ENCODE measurements at regions not wholly inside any gene's neighbourhood (a gene's known extent, or its start where the extent isn't known, plus 50 kb on each side); places are given as distances from the start of the nearest gene placed in this dataset.

DNA sequence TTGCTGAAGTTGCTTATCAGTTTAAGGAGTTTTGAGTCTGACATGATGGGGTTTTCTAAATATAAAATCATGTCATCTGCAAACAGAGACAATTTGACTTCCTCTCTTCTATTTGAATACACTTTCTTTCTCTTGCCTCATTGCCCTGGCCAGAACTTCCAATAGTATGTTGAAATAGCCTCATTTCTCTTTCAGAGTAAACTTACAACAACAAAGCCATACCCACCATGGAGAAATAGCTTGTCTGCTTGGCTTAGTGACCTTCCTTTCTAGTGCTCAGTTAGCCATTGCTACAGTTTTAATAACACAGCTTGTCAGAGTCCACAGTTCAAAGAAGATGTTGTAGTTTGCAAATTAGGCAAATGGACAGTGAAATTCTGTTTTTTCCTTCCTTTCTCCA lies 228.0 kb downstream of the ETAA1 start:
- no peaks in the 10 kb centered on the region for H3F3A ChIP-seq (ENCODE audit: insufficient read depth, low read length)
- H3K4me3 ChIP-seq (ENCODE audit: low read depth, low read length, poor library complexity, severe bottlenecking): no peak overlapping the region
- H3K79me2 ChIP-seq (ENCODE audit: insufficient read depth, low read length): no peaks in the 10 kb centered on the region
- H3K36me3 ChIP-seq (ENCODE audit: insufficient read depth, low read length): no peaks in the 10 kb centered on the region
- H3K9me2 ChIP-seq (ENCODE audit: low read depth, low read length): no peaks in the 10 kb centered on the region
- no peak overlapping the region for H3K4me2 ChIP-seq (ENCODE audit: low read length)
- no peak overlapping the region for H2AFZ ChIP-seq (ENCODE audit: low read length)
- no peak overlapping the region for H3K9ac ChIP-seq (ENCODE audit: low read length)
- H3K9me3 ChIP-seq (ENCODE audit: low read length): 0 out of 2 replicates have a peak, but pooled peaks cover 3% of the 10 kb centered on the region
- H3K4me1 ChIP-seq (ENCODE audit: insufficient read depth, low read length, severe bottlenecking): no peaks in the 10 kb centered on the region
- TF ChIP-seq, protein P1, sequence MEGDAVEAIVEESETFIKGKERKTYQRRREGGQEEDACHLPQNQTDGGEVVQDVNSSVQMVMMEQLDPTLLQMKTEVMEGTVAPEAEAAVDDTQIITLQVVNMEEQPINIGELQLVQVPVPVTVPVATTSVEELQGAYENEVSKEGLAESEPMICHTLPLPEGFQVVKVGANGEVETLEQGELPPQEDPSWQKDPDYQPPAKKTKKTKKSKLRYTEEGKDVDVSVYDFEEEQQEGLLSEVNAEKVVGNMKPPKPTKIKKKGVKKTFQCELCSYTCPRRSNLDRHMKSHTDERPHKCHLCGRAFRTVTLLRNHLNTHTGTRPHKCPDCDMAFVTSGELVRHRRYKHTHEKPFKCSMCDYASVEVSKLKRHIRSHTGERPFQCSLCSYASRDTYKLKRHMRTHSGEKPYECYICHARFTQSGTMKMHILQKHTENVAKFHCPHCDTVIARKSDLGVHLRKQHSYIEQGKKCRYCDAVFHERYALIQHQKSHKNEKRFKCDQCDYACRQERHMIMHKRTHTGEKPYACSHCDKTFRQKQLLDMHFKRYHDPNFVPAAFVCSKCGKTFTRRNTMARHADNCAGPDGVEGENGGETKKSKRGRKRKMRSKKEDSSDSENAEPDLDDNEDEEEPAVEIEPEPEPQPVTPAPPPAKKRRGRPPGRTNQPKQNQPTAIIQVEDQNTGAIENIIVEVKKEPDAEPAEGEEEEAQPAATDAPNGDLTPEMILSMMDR (IDR thresholded peaks at IDR 0.05; ENCODE audit: low read length): no peak
- TF ChIP-seq EZH2 (IDR thresholded peaks at IDR 0.05; ENCODE audit: borderline replicate concordance, low read length): no peak
- H4K20me1 ChIP-seq (ENCODE audit: insufficient read depth, low read length): no peaks in the 10 kb centered on the region
- H3K27me3 ChIP-seq (ENCODE audit: insufficient read depth, low read length): no peaks in the 10 kb centered on the region
- no peak overlapping the region for H3K27ac ChIP-seq (ENCODE audit: low read depth, low read length, poor library complexity, severe bottlenecking)

DNA sequence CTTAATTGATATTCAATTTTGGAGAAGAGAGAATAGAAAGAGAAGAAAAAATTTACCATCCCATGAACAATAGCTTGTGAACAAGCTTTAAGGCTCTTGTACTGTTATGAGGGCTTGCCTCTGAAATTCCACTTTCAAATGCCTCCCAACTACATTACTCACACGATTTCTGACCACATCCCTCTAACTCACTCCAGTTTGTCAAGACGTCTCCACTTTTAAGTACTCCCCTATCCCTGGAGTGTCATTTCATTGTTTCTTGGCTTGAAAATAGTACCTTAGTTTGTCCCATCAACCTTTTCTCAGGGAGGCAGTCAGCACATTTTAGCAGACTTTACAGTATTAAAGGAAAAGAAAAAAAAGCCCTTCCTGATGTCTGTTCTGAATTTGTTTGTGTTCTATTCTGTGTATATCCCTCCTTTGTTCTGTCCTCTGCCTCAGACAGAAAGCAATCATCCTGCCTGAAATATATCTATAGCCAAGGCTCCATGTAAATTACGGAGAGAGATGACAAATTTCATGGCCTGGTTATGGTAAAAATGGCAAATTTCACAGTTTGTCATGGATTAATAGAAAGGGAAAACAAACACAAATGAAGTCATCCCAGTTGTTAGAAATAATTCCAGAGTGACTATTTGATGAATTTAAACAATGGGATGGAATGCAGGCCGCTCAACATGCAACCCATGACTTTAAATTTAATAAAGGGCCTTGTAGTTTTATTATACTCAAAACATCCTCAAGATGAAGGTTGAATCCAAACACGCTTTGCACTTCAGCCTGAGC lies 228.8 kb downstream of the ETAA1 start:
- Histone ChIP-seq H3K27ac (ENCODE audit: low read depth, low read length, poor library complexity, severe bottlenecking) (no peak overlapping the region), H3K27me3 (ENCODE audit: insufficient read depth, low read length) (no peaks in the 10 kb centered on the region), H3K9me2 (ENCODE audit: low read depth, low read length) (no peaks in the 10 kb centered on the region), H3K79me2 (ENCODE audit: insufficient read depth, low read length) (no peaks in the 10 kb centered on the region), H3F3A (ENCODE audit: insufficient read depth, low read length) (no peaks in the 10 kb centered on the region), H3K36me3 (ENCODE audit: insufficient read depth, low read length) (no peaks in the 10 kb centered on the region), H3K4me3 (ENCODE audit: low read depth, low read length, poor library complexity, severe bottlenecking) (no peak overlapping the region), H2AFZ (ENCODE audit: low read length) (no peak overlapping the region), H3K9me3 (ENCODE audit: low read length) (0 out of 2 replicates have a peak, but pooled peaks cover 3% of the 10 kb centered on the region), H3K4me1 (ENCODE audit: insufficient read depth, low read length, severe bottlenecking) (no peaks in the 10 kb centered on the region), H3K4me2 (ENCODE audit: low read length) (no peak overlapping the region), H3K9ac (ENCODE audit: low read length) (no peak overlapping the region), H4K20me1 (ENCODE audit: insufficient read depth, low read length) (no peaks in the 10 kb centered on the region)
- TF ChIP-seq, protein P1 (IDR thresholded peaks at IDR 0.05; ENCODE audit: low read length): no peak
- no peak for TF ChIP-seq EZH2 (IDR thresholded peaks at IDR 0.05; ENCODE audit: borderline replicate concordance, low read length)

DNA sequence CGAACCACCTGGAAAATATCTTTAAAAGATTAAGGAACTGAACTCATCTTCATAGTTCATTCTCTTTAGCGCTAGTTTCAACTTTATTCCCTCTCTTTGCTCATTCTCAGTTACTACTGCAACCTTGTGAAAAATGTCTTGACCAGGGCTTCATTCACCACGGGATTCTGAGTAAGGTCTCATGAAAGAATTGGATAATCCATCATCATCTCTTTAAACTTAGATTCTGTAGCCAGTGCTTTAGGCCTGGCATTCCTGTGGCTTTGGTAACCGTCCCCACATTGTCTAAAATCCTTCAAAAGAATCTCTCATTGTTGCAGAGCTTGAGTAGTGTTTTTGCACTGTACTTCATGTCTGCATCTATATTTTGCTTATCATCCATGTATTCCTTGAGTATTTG lies 229.5 kb downstream of the ETAA1 start:
- Histone ChIP-seq H3K4me3 (ENCODE audit: low read depth, low read length, poor library complexity, severe bottlenecking) (no peak overlapping the region), H3K4me2 (ENCODE audit: low read length) (no peak overlapping the region), H3F3A (ENCODE audit: insufficient read depth, low read length) (no peaks in the 10 kb centered on the region), H4K20me1 (ENCODE audit: insufficient read depth, low read length) (no peaks in the 10 kb centered on the region), H3K9me3 (ENCODE audit: low read length) (0 out of 2 replicates have a peak, but pooled peaks cover 3% of the 10 kb centered on the region), H3K27me3 (ENCODE audit: insufficient read depth, low read length) (no peaks in the 10 kb centered on the region), H3K9me2 (ENCODE audit: low read depth, low read length) (no peaks in the 10 kb centered on the region), H3K36me3 (ENCODE audit: insufficient read depth, low read length) (no peaks in the 10 kb centered on the region), H3K27ac (ENCODE audit: low read depth, low read length, poor library complexity, severe bottlenecking) (no peak overlapping the region), H2AFZ (ENCODE audit: low read length) (no peak overlapping the region), H3K9ac (ENCODE audit: low read length) (no peak overlapping the region), H3K79me2 (ENCODE audit: insufficient read depth, low read length) (no peaks in the 10 kb centered on the region), H3K4me1 (ENCODE audit: insufficient read depth, low read length, severe bottlenecking) (no peaks in the 10 kb centered on the region)
- TF ChIP-seq, protein P1 (IDR thresholded peaks at IDR 0.05; ENCODE audit: low read length): no peak

All from OCI-LY1 (cell line).